AG04450 (cell line): ENCODE measurements at regions not wholly inside any gene's neighbourhood (a gene's known extent, or its start where the extent isn't known, plus 50 kb on each side); places are given as distances from the start of the nearest gene placed in this dataset.

Experiments used
- CTCF ChIA-PET: fragments of 300-600, 350-600 bp; formaldehyde crosslinking; extraction: SDS; loops from one replicate; lab custom pipeline; 2022; ENCODE audit warnings: antibody characterized with exemption, inconsistent platforms; lab: Charles Lee
- POLR2A ChIA-PET: fragments of 350-600 bp; formaldehyde crosslinking; extraction: SDS; loops from one replicate; lab custom pipeline; 2021; ENCODE audit warnings: antibody characterized with exemption, inconsistent platforms; lab: Yijun Ruan, JAX
- DNase-seq: peaks from one replicate; pipeline ENCODE4 v3.0.0-alpha.2; 2011; ENCODE audit warnings: low read depth, low spot score
- H3K27ac ChIP-seq: one replicate; pipeline ENCODE4 v1.5.1; 2012; ENCODE audit warnings: low read depth, low read length, control low read depth
- H3K27me3 ChIP-seq: one replicate; pipeline ENCODE4 v1.6.0; 2012; ENCODE audit warnings: low read length; ENCODE audit not compliant: control insufficient read depth, insufficient read depth
- H3K4me3 ChIP-seq: 2 replicates; pipeline ENCODE4 v1.5.1; 2011; ENCODE audit warnings: mild to moderate bottlenecking, low read depth, low read length, control low read depth
- H3K9me3 ChIP-seq: 2 replicates; pipeline ENCODE4 v1.5.1; 2012; ENCODE audit warnings: low read length; ENCODE audit not compliant: control insufficient read depth, insufficient read depth
- TF ChIP-seq, protein P1 (sequence below): IDR thresholded peaks from 2 replicates; pipeline ENCODE4 v1.5.1; 2011; ENCODE audit warnings: low read depth, low read length, control low read depth, inconsistent platforms

DNA sequence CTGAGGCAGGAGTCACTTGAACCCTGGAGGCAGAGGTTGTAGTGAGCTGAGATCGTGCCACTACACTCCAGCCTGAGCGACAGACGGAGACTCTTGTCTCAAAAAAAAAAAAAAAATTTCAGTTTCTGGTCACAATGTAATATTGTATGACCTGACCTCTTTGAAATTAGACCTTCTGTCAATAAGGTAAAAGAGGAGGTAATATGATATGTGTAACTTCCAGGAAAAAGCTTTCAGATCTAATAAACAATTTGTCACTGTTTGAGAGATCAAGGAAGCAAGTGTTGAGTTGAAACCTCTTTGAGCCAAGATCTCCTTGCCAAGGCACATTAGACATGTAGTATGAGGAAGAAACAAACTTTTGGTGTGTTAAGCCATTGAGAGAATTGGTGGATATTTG lies 101.7 kb upstream of the ATF7IP start:
- no peaks in the 10 kb centered on the region for H3K27me3 ChIP-seq
- peaks cover 20% of the 10 kb centered on the region for H3K9me3 ChIP-seq
- CTCF ChIA-PET: no interaction called here
- H3K27ac ChIP-seq: no peak overlapping the region
- TF ChIP-seq, protein P1, sequence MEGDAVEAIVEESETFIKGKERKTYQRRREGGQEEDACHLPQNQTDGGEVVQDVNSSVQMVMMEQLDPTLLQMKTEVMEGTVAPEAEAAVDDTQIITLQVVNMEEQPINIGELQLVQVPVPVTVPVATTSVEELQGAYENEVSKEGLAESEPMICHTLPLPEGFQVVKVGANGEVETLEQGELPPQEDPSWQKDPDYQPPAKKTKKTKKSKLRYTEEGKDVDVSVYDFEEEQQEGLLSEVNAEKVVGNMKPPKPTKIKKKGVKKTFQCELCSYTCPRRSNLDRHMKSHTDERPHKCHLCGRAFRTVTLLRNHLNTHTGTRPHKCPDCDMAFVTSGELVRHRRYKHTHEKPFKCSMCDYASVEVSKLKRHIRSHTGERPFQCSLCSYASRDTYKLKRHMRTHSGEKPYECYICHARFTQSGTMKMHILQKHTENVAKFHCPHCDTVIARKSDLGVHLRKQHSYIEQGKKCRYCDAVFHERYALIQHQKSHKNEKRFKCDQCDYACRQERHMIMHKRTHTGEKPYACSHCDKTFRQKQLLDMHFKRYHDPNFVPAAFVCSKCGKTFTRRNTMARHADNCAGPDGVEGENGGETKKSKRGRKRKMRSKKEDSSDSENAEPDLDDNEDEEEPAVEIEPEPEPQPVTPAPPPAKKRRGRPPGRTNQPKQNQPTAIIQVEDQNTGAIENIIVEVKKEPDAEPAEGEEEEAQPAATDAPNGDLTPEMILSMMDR: no peak
- no peak overlapping the region for H3K4me3 ChIP-seq
- no peak for DNase-seq
- POLR2A ChIA-PET: no interaction called here

DNA sequence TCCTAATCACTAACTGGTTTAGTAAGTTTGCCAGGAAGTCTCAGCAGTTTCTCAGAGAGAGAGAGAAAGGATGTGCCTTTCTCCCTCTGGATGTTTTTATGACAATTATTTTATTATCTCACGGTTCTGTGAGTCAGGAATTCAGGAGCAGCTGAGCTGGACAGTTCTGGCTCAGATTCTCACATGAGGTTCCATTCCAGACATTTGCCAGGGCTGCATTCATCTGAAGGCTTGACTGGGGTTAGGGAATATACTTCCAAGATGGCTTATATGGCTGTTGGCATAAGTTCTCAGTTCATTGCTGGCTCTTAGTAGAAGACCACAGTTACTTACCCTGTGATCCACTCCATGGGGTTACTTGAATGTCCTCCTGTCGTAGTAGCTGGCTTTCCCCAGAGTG lies 101.2 kb upstream of the ATF7IP start:
- CTCF ChIA-PET: no interaction called here
- TF ChIP-seq, protein P1: no peak
- no peak overlapping the region for H3K4me3 ChIP-seq
- peaks cover 17% of the 10 kb centered on the region for H3K9me3 ChIP-seq
- H3K27me3 ChIP-seq: no peaks in the 10 kb centered on the region
- POLR2A ChIA-PET: no interaction called here
- DNase-seq: no peak
- H3K27ac ChIP-seq: no peak overlapping the region

DNA sequence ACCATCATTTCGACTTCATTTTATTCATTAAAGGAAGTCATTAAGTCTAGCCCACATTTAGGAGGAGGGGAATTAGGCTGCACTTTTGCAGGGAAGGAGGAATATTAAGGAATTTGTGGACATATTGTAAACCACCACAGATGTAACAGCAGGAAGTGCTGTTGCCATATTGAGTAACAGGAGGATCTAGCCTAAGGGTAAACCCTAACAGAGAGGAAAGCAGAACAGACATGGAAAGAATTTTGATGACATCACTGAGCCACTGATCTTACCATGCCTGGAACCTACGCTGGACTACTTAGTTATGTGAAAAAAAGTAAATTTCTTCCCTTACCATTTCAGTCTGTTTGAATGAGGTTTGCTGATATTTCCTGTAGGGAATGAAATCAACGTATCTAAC lies 100.7 kb upstream of the ATF7IP start:
- no peak overlapping the region for H3K27ac ChIP-seq
- ChIA-PET CTCF (no interaction called here), POLR2A (no interaction called here)
- H3K9me3 ChIP-seq: peaks cover 14% of the 10 kb centered on the region
- no peak overlapping the region for H3K4me3 ChIP-seq
- DNase-seq: no peak
- no peaks in the 10 kb centered on the region for H3K27me3 ChIP-seq
- TF ChIP-seq, protein P1: no peak

DNA sequence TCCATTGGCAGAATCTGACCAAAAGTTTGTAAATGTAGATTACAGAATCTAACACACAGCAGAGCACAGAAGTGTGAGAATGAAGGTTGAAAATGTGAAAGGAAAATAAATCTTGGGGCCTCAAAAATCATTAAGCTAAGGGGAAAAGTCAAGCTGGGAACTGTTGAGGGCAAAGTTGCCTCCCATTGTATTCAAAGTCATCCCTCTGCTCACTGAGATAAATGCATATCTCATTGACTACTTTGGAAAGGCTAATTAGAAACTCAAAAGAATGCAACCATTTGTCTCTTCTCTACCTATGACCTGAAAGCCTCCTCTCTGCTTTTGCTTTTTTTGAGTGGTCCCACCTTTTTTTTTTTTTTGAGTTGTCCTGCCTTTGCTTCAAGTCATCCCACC lies 97.4 kb upstream of the ATF7IP start:
- no peak for DNase-seq
- ChIA-PET POLR2A (no interaction called here), CTCF (interaction anchor here (1.4 kb wide), 1 partner anchor 30 kb away, joined by 7 read pairs; no protein-coding TSS in a partner anchor)
- H3K9me3 ChIP-seq: peaks cover 10% of the 10 kb centered on the region
- H3K27ac ChIP-seq: no peak overlapping the region
- TF ChIP-seq, protein P1: no peak
- no peaks in the 10 kb centered on the region for H3K27me3 ChIP-seq
- no peak overlapping the region for H3K4me3 ChIP-seq

DNA sequence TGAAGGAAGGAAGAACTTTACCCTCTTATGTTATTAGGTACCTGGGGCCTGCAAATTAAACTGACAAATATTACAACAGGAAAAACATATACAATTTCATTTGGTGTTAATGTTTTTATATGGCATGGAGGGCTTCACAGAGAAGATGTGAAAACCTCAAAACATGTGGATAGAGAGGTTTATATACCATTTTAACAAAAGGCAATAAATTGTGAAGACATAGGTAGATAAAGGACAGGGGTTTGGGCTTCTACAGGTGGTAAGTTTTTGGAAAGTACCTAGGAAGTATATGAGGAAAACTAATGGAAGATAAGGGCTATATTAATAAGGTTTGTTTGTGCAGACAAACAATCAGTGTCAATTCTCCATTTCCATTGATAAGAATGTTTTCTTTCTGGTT lies 95.1 kb upstream of the ATF7IP start:
- peaks cover under 1% of the 10 kb centered on the region for H3K9me3 ChIP-seq
- CTCF ChIA-PET: no interaction called here
- TF ChIP-seq, protein P1: no peak

More for the DNA sequence above, 95.1 kb upstream of the ATF7IP start:
- Histone ChIP-seq H3K27ac (no peak overlapping the region), H3K27me3 (no peaks in the 10 kb centered on the region), H3K4me3 (no peak overlapping the region)
- POLR2A ChIA-PET: no interaction called here
- DNase-seq: no peak
